Muscle of back (tissue), 3 donors: ENCODE measurements at regions not wholly inside any gene's neighbourhood (a gene's known extent, or its start where the extent isn't known, plus 50 kb on each side); places are given as distances from the start of the nearest gene placed in this dataset.

ENCODE experiments used
- DNase-seq, 3 donors: peaks; one replicate each; pipeline versions ENCODE4 v3.0.0 to v3.0.0-alpha.2; 2013

DNA sequence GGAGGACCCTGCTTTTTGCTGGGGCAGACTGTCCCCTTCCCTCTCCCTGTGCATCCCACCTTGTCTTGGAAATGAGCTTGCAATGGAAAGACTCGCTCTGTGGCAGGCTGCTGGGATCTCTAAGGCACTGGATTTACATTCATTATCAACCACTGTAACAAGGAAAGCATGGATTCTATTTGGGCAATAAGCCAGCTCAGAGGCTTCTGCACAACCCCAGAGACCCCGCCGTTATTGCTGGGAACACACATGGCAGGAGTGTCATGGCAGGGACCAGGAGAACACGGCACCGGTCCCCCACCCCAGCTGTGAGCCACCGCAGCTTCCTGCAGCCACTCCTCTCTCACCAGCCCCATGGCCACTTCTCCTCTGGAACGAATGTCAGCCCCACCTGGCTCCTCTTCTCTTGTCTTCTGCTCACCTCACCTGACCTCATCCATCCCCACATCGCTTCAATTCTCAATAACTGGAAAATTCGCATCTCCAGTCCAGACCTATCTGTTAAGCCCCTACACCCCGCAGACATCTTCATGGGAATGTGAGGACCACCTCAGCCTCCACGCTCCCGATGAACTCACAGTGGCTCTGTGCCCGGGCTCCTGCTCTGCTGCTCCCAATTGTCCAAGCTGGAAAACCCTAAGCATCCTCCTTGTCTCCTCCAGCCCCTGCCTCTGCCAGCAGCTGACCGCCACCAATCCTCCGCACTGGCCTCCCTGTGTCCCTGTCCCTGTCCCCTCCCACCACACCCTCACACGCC is 181.5 kb downstream of the USP12 start:
- no peak for DNase-seq

- DNase-seq: no peak
Observed at GRCh38 chr13:26989261-26989956, 182.2 kb downstream of the USP12 start.

- DNase-seq: no peak
Observed at GRCh38 chr13:26988059-26988769, 183.4 kb downstream of the USP12 start.

DNA sequence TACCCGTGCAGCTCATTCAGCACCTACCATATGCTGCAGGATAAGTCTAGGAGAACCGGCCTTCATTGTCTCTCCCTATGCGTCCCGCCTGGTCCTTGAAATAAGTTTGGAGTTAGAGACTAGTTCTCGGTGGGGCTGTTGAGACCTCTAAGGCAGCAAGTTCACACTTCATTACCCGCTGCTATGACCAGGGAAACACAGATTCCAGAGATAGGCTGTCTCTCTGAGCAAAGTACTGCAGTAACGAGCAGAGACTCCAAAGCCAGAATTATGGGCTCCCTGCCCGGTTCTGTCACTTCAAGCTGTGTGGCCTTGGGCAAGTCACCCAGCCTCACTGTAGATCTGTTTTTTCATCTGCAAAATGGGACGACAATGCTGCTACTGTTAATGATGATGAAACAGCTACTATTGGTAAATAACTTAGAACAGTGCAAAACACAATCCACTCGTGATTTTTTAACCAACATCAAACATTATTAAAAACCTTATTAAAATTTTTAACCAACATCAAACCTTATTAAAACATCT is 184.1 kb downstream of the USP12 start:
- no peak for DNase-seq

DNA sequence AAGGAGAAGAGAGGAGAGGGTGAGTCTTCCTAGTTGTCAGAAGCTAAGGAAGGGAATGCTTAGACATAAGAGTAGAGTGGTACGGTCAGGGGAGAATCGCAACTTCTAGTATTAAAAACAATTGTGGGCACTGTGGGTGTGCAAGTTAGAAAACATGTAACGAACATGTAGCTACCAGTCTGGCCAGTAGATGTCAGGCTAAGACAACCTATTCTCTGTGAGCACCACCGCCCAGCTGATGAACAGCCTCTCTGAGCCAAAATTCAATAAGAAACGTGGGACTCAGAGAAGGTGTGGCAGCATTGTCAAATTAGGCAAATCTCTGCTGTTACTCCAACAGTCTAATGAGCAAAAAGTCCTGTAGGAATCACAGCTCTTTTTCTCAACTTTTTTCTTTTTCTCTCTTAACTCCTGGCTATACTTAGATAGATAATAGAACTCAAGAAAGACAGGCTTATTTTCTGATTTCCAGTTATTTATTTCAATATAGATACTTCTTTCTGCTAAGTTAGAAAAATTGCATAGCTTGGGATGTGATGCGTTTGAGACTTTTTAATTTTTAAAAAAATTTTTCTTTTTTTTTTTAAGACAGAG is 186.2 kb downstream of the USP12 start:
- peak; percentile 70 to 85 (median 81) for DNase-seq

DNA sequence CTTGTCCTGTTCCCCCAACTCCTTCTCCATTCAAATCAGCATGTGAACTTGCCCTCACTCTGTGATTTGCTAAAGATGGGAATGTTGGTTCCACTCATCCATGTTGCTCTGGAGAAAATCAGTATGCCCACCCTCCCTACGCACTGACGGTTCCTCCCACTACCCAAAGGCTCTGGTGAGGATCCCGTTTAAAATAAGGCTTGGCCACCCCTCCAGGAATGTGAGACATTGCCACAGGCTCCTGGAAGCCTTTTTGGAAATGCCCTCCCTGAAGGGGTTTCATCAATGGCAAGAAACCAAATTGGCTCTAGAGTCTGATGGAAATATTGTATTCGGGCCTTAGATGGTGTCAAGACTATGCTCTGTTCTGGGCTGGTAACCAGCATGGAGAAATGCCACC is 187.3 kb downstream of the USP12 start:
- DNase-seq: no peak

DNA sequence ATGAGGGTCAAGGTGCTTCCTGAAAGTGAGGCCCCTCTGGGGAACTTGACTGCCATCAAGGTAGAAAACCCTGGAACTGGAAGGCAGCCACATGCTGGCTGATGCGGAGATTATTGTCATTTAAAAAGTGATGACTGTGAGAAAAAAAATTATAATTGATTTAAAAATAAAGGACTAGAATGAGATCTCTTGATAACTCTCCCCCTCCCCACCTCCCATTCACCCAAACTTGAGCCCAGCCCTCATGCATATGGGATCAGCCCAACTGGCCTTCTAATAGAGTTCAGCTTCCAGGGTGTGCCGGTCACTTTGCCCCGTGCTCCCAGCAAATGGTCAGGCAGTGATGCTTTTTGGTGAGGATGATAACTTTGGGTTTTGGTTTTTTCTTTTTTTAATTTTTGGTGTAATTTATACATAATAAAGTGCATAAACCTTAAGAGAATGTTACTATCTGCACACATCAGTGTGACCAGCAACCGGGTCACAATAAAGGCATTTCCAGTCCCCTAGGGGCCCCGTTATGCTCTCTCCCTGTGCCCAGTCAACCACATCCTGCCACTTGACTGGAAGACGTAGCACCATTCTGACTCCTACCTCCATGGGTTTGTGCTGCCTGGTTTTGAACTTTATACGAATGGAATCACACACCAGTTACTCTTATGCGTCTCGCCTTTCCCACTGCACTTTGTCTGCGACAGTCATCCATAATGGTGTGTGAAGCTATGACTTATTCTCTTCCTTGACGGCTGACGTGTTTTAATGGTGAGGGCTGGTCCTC is 187.9 kb downstream of the USP12 start:
- no peak for DNase-seq

- no peak for DNase-seq
Observed at GRCh38 chr13:26980099-26981031, 191.2 kb downstream of the USP12 start.

GRCh38 chr13:26979334-26979733 is 192.3 kb downstream of the USP12 start:
- DNase-seq: no peak

GRCh38 chr13:26978081-26978860 is 193.3 kb downstream of the USP12 start:
- DNase-seq: no peak

- DNase-seq: no peak
Observed at GRCh38 chr13:26977541-26977940, 194.1 kb downstream of the USP12 start.

- no peak for DNase-seq
Observed at GRCh38 chr13:26976313-26976712, 195.3 kb downstream of the USP12 start.

GRCh38 chr13:26973946-26974345 is 197.7 kb downstream of the USP12 start:
- no peak for DNase-seq

DNA sequence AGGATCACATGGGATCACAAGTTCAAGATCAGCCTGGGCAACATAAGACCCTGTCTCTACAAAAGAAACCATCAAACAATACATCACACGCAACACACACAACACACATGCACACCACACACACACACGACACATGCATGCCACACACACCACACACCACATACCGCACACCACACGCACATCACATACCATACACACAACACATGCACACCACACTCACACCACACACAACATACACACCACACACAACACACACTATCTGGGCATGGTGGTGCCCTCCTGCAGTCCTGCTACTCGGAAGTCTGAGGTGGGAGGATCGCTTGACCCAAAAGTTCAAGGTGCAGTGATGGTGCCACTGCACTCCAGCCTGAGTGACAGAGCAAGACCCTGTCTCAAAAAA is 198.3 kb downstream of the USP12 start:
- DNase-seq: no peak

- no peak for DNase-seq
Observed at GRCh38 chr13:26971990-26972887, 199.4 kb downstream of the USP12 start.

DNA sequence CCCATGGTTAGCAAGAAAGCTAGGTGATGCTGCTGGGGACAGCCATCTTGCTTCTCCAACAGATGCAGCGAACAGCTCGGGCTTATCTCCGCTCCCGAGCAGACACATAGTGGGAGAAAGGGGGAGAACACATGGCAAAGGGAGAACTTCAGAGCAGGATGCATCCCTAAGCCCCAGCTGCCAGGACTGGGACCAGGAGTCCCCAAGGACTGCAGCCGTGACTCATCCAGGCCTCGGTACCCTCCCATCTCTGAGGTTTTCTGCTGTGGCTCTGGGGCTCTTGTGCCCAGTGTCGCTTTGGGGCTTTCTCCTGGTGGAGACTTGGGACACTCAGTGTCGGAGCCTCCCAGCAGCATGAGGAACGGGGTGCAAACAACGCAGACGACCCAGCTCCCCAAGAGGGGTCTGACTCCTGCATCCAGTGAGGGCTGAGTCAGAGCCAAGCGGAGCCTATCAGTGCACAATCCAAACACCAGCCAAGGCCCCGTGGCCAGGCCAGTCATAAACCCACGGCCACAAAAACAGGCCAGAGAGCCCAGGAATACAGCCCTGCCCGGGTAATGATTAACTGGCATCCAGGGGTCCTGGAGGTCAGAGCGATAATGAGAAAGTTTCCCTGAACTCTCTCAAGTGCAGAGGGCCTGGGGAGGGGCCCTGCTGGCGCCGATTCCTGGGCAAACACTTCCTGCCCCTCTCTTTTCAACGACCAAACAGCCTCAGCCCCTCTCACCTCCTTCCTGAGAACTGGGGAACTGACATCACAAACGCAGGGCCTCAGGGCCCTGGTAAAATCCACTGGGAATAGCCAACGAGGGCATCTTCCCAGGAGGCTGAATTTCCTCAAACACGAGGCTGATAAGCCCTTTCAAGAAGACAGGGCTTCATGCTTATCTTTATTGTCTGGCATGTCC is 202.9 kb downstream of the USP12 start:
- no peak for DNase-seq
